ENCODE measurements at regions not wholly inside any gene's neighbourhood (a gene's known extent, or its start where the extent isn't known, plus 50 kb on each side); places are given as distances from the start of the nearest gene placed in this dataset.

- TF ChIP-seq CTCF (tag by site-specific recombination; IDR thresholded peaks at IDR 0.05) (no peak), REST (tag by site-specific recombination; IDR thresholded peaks at IDR 0.05) (no peak), REPIN1 (tag by site-specific recombination; IDR thresholded peaks at IDR 0.05; ENCODE audit: low read depth) (no peak), MEIS1 (CRISPR knock-in tag; IDR thresholded peaks at IDR 0.05; ENCODE audit: borderline replicate concordance) (no peak), PBX3 (CRISPR knock-in tag; IDR thresholded peaks at IDR 0.05) (no peak), TCF7L2 (IDR thresholded peaks at IDR 0.05; ENCODE audit: borderline replicate concordance, low read depth, low read length) (no peak), ATF2 (tag by site-specific recombination; IDR thresholded peaks at IDR 0.05; ENCODE audit: low read depth) (no peak), ZNF488 (tag by site-specific recombination; IDR thresholded peaks at IDR 0.05) (no peak), SALL2 (tag by site-specific recombination; IDR thresholded peaks at IDR 0.05; ENCODE audit: borderline replicate concordance) (no peak)
Measured at GRCh38 chr10:47224546-47225218, 75.3 kb upstream of the GDF10 start.

Measured in HEK293 (cell line).